Activated CD4-positive, CD25-positive, alpha-beta regulatory T cell treated with anti-CD3 and anti-CD28 coated beads, Interleukin-2, amount 50 U/mL, for 24 hours (primary cell): ENCODE measurements at regions not wholly inside any gene's neighbourhood (a gene's known extent, or its start where the extent isn't known, plus 50 kb on each side); places are given as distances from the start of the nearest gene placed in this dataset.

ENCODE experiments used
- ATAC-seq, 2 donors: fragments of 150-1000 bp; cut with Tn5 transposase; one replicate each; pipeline ENCODE4 v1.10.0; 2021; ENCODE audit warnings: mild to moderate bottlenecking in 1 of 2, moderate library complexity in 1 of 2

GRCh38 chr16:79366635-79367034 is 233.9 kb downstream of the MAF start:
- ATAC-seq, result no peak

DNA sequence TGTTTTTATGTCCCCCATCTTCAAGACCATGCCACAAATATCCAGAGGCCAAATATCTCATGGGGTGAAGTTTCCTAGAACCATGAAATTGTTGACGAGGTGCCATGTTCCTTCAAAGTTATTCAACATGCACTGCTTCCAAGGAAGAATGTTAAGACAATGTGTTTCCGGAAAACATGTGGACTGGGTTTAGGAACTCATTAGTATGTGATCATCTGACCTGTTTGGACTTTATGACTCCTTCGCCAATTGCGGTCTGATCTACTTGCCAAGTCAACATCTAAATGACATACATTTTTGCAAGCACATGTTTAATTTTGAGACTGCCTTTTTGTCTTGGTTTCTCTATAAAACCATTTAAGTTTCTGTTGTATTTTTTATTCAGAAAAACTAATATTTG is 234.8 kb downstream of the MAF start:
- no peak for ATAC-seq

DNA sequence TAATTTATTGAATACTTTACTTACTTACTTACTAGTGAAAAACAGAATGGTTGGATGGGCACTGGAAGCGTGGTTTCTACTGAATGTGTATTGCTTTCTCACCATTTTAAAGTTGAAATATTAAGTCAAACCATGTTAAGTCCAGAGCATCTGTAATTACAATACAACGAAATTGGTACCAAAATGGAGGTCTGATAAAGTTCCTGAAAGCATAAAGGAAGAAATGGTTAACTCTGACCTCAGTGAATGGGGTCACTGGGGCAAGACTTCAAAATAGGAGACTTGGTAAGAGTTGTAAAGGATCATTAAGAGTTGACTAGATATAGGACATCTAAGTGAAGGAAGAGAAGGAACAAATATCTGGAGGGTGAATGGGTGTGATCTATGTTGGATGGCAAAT is 237.1 kb downstream of the MAF start:
- ATAC-seq, result no peak

DNA sequence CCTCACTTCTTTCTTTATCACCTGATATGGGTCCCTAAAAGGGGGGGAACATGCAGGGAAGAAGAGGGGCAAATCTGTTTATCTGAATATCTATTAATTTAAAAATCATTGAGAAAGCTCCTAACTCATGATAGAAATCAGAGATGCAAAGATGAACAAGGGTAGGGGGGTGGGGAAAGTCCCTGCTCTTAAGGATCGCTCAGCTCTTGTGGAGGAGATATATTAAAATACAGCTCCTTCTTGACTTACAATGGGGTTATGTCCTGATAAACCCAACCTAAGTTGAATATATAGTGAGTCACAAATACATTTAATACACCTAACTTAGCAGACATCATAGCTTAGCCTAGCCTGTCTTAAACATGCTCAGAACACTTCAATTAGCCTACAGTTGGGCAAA is 237.5 kb downstream of the MAF start:
- ATAC-seq, result peak; percentile 53 to 75

- ATAC-seq, result peak; percentile 57 to 65
Measured at GRCh38 chr16:79362300-79362970, 238.1 kb downstream of the MAF start.

GRCh38 chr16:79361132-79361751 is 239.3 kb downstream of the MAF start:
- ATAC-seq, result no peak

- ATAC-seq, result no peak
Measured at GRCh38 chr16:79360267-79360666, 240.3 kb downstream of the MAF start.

- no peak for ATAC-seq
Measured at GRCh38 chr16:79359082-79359481, 241.5 kb downstream of the MAF start.

- no peak for ATAC-seq
Measured at GRCh38 chr16:79358188-79358587, 242.3 kb downstream of the MAF start.

DNA sequence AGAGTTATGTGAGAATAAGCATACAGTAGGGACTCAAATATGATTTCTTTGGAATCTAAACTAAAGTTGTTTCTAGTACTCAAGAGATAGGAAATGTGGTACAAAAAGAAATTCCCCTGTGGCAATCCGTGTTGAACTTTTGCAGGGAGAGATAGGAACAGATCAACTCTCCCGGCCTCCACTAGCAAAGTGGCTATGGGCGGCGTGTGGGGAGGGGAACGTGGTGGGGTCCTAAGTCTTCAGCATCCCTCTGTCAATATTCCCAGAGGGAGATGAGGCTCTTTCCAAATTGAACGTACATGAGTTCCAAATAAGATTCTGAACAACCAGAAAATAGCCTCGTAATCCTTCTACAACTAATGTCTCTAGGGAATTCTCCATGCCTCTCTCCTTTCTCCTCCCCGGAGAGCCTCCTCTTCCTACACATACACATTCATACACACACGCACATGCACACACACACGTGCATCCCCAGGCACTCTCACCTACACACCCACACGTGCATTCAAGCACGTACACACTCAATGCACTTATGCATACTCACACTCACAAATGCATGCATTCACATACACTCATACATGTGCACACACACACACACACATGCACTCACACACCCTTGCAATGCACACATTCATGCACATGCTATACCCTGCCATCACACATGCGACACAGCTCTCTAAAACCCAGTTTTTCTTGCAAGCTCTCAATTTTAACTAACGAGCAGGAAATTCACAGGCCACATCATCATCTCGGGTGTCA is 244.8 kb downstream of the MAF start:
- no peak for ATAC-seq

DNA sequence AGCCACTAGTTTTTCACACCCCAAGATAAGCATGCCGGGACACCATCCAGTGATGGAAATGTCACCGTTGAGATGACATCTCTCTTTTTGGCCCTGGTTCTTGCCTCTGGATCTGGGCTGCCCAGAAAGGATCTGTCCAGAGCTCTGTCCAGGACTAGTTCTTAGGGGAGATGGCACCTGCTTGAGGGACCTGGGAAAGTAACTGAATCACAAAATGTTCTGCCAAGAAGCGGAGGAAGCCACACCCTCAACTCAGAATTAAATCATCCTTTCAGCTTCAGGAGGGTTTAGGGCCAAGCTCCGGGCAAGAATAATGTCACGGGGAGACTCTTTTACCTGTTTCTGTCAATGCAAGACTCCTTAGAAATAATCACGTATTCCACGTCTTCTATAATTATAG is 248.6 kb downstream of the MAF start:
- no peak for ATAC-seq

- ATAC-seq, result no peak
Measured at GRCh38 chr16:79349803-79350202, 250.7 kb downstream of the MAF start.

- peak in 1 of 2 donors; percentile 41 for ATAC-seq
Measured at GRCh38 chr16:79348521-79349306, 251.8 kb downstream of the MAF start.

- ATAC-seq, result no peak
Measured at GRCh38 chr16:79347277-79347676, 253.3 kb downstream of the MAF start.

DNA sequence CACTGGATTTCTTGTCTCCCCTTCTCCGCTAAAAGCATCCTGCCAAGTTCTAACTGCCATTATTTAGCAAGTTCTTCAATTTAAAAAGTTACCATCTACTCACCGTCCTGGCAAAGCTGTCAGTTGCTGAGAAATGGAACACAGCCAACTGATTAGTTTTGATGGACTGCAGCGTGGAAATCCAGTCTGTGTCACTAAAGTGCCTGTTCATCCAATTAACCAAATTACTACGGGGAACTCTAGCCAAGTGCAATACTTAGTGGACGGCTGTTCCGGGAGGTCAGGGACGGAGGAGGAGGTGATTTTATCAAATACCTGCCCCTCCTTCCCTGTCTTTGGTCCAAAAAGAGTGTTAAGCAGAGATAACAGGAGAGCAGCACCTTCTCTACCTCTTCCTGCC is 260.7 kb downstream of the MAF start:
- no peak for ATAC-seq

- ATAC-seq, result no peak
Measured at GRCh38 chr16:79337906-79338305, 262.6 kb downstream of the MAF start.

- ATAC-seq, result no peak
Measured at GRCh38 chr16:79336437-79337229, 263.9 kb downstream of the MAF start.

DNA sequence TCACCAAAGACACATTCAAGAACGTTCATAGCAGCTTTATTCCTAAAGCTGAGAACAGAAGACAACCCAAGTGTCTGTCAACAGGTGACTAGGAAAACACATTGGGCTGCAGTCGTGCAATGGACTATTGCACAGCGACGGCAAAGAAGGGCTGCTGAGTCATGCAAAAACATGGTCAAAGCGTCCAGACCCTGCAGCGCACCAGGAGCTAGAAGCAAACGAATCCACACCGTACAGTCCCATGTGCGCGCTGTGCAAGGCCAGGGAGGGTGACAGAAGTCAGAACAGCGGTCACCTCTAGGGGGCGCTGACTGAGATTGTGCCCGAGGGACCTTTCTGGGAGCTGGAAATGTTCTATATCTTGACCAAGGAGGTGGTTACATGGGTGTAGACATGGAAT is 266.4 kb downstream of the MAF start:
- ATAC-seq, result no peak

DNA sequence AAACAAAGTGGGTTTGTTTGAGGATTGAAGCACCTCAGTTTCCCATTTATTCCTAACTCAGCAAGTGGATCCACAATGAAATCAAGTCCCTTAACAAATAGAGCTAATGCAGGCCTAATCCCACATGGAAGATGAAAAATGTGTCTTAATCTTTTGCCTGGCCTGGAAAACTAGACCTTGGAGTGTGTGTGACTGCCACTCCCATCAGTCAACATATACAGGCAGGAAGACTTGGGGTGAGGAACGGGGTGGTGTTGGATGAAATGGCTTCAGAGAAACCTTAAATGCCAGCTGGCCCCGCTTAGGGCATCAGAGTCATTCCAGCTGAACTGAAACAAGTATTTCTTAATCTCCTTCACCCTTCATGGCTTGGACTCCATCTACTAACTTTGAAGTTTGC is 269.5 kb downstream of the MAF start:
- no peak for ATAC-seq

DNA sequence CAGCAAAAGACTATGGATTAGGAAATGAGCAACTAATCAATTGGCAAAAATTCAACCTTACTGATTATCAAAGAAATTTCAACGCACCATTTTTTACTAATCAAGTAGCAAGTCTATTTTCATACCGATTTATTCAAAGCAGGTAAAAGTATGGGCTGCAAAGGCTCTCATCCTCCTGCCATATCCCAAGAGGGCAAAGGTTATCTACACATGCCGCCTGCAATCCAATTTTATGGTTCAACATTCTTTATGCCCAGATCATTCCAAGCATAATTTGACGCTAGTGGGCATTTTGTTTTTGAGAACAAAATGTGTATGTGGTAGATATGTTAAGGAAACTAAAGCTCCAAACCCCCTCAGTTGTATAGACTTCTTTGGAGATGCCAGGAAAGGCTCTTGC is 270.6 kb downstream of the MAF start:
- ATAC-seq, result no peak

DNA sequence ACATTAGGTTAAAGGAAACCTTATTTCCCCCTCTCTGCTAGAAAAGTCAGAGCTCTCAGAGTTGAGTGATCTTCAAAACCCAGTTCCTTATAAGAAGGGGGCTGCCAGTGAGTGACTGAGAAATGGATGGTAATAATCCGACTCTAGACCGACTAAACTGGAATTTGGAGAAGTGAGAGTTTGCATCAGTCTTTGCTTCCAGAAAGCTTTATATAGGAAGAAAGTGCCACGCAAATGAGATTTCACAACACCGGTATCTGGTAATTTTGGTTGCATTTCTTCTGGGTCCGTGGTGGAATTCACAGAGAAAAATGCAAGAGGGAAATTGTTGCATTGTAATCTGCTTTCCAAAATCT is 271.4 kb downstream of the MAF start:
- no peak for ATAC-seq

DNA sequence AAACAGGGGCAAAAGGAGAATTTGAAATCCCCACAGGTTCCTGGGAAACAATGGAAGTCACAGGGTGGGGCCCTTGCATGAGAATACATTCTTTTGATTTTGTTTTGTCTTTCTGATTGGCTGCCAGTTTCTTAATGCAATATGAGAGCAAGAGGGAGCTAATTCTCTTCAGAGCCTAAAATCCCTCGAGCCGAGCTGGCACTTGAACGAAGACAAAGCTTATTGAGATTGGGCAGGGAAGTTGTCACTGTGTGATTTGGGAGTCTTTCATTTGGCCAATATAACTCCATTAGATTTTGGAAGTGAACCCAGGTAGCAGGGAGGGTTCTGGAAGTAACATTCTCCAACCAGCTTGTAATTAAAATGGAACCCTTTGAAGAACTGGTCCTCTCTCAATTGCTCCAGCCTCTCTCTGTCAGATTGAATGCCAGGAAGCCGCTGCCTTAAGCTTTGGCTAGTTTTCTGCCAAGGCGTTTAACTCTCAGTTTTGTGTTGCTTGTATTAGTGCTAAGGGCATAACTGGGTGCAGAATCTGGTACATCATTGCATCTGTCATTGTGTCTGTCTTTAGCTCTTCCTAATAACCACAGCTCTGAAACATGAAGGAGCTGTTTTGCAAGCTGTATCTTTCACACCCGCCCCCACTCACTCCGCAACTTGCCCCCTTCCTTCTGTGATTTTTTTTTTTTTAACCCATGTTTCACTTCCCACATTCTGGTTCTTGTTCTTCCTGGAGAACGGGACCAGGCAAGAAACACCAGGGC is 272.0 kb downstream of the MAF start:
- ATAC-seq, result no peak
